Progenitor cell of endocrine pancreas (in vitro differentiated cells): ENCODE measurements at regions not wholly inside any gene's neighbourhood (a gene's known extent, or its start where the extent isn't known, plus 50 kb on each side); places are given as distances from the start of the nearest gene placed in this dataset.

ENCODE experiments used
- DNase-seq: peaks from one replicate; pipeline ENCODE4 v3.0.0; 2021; ENCODE audit warnings: low spot score; ENCODE audit not compliant: unreplicated experiment
- H3K27ac Mint-ChIP-seq: 2 replicates; pipeline ENCODE4 v1.8.0; 2021; ENCODE audit warnings: mild to moderate bottlenecking, moderate library complexity, mixed read lengths
- H3K27me3 Mint-ChIP-seq: 2 replicates; pipeline ENCODE4 v1.8.0; 2021; ENCODE audit warnings: mixed read lengths
- H3K36me3 Mint-ChIP-seq: 2 replicates; pipeline ENCODE4 v1.8.0; 2022; ENCODE audit warnings: mixed read lengths; ENCODE audit not compliant: insufficient read depth
- H3K4me1 Mint-ChIP-seq: 2 replicates; pipeline ENCODE4 v1.8.0; 2021; ENCODE audit warnings: low read depth, mixed read lengths
- H3K4me3 Mint-ChIP-seq: 2 replicates; pipeline ENCODE4 v1.8.0; 2021; ENCODE audit warnings: low read depth, mild to moderate bottlenecking, moderate library complexity, mixed read lengths
- H3K9me3 Mint-ChIP-seq: 2 replicates; pipeline ENCODE4 v1.8.0; 2021; ENCODE audit warnings: low read depth, mixed read lengths
- CTCF ChIP-seq: fragments of 200-600 bp; sonication (generic); IDR thresholded peaks from one replicate; pipeline ENCODE4 v1.5.0; 2021; ENCODE audit warnings: antibody characterized with exemption, mild to moderate bottlenecking; ENCODE audit not compliant: unreplicated experiment

- no peak for DNase-seq
- H3K4me1 Mint-ChIP-seq, result peaks cover 7% of the 10 kb centered on the region
- no peak overlapping the region for H3K27ac Mint-ChIP-seq
- no peaks in the 10 kb centered on the region for H3K36me3 Mint-ChIP-seq
- H3K4me3 Mint-ChIP-seq, result no peak overlapping the region
- no peak for TF ChIP-seq CTCF
- no peaks in the 10 kb centered on the region for H3K9me3 Mint-ChIP-seq
- peaks cover 5% of the 10 kb centered on the region for H3K27me3 Mint-ChIP-seq
Measured at GRCh38 chr9:86460216-86461002, 106.2 kb upstream of the TUT7 start.

- H3K4me1 Mint-ChIP-seq, result peaks cover 10% of the 10 kb centered on the region
- H3K9me3 Mint-ChIP-seq, result no peaks in the 10 kb centered on the region
- no peak for TF ChIP-seq CTCF
- H3K4me3 Mint-ChIP-seq, result no peak overlapping the region
- DNase-seq, result no peak
- H3K36me3 Mint-ChIP-seq, result no peaks in the 10 kb centered on the region
- H3K27me3 Mint-ChIP-seq, result peaks cover 5% of the 10 kb centered on the region
- no peak overlapping the region for H3K27ac Mint-ChIP-seq
Measured at GRCh38 chr9:86459599-86460155, 105.5 kb upstream of the TUT7 start.

GRCh38 chr9:86459191-86459590 is 105.0 kb upstream of the TUT7 start:
- Mint-ChIP-seq H3K27ac (no peak overlapping the region), H3K4me1 (peaks cover 10% of the 10 kb centered on the region), H3K27me3 (peaks cover 5% of the 10 kb centered on the region), H3K9me3 (no peaks in the 10 kb centered on the region), H3K4me3 (no peak overlapping the region), H3K36me3 (no peaks in the 10 kb centered on the region)
- no peak for DNase-seq
- TF ChIP-seq CTCF, result no peak

- peaks cover 10% of the 10 kb centered on the region for H3K4me1 Mint-ChIP-seq
- no peak overlapping the region for H3K27ac Mint-ChIP-seq
- H3K27me3 Mint-ChIP-seq, result peaks cover 5% of the 10 kb centered on the region
- H3K36me3 Mint-ChIP-seq, result no peaks in the 10 kb centered on the region
- H3K9me3 Mint-ChIP-seq, result no peaks in the 10 kb centered on the region
- DNase-seq, result no peak
- TF ChIP-seq CTCF, result no peak
- no peak overlapping the region for H3K4me3 Mint-ChIP-seq
Measured at GRCh38 chr9:86458191-86458855, 104.1 kb upstream of the TUT7 start.

- DNase-seq, result no peak
- no peaks in the 10 kb centered on the region for H3K9me3 Mint-ChIP-seq
Measured at GRCh38 chr9:86456416-86456815, 102.2 kb upstream of the TUT7 start.

More at GRCh38 chr9:86456416-86456815, 102.2 kb upstream of the TUT7 start:
- Mint-ChIP-seq H3K36me3 (no peaks in the 10 kb centered on the region), H3K27ac (no peak overlapping the region), H3K4me3 (no peak overlapping the region), H3K27me3 (peaks cover 5% of the 10 kb centered on the region), H3K4me1 (peaks cover 10% of the 10 kb centered on the region)
- no peak for TF ChIP-seq CTCF
